ENCODE measurements at regions not wholly inside any gene's neighbourhood (a gene's known extent, or its start where the extent isn't known, plus 50 kb on each side); places are given as distances from the start of the nearest gene placed in this dataset.
"Not testable (repeated sequence)": the region's sequence is repeated elsewhere in the genome, so short reads cannot be mapped to it uniquely, and the experiment has no call there.

DNA sequence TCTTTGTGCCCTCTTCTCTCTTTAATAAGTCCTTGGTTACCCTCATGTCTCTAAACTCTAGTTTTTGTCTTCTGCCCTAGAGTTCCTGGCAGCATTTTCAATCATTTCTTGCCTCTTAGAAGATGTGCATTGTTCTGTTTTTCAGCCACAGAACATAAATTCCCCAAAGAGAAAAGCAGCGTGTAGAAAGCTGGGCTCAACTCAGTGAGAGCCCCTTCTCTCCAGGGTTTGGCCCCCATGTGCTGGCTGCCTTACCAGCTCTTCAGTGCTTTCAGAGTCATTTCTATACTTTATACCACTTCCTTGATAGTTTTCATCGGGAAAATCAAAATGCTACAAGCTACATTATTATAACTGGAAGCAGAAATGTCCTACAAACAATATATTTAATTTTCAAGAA lies 369.1 kb upstream of the GRM7 start:
- no peak for DNase-seq

DNA sequence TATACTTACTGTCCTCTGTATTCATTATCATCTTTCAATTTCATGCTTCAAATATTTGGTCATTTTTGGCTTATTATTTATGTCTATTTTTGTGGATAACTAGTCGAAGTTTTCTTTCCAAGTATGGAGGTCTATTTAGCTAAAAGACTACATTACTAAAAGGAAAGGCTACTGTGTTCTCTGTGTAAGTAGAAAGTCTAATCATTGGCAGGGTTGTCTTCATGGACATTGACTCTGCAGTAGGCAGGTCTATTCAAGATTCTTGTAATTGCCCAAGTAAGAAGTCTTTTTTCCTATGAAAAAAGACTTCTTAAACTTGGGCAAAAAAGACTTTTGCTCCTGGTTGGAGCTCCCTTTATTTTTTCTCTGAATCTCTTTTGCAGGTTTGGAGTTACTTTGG lies 368.6 kb upstream of the GRM7 start:
- no peak for DNase-seq

DNA sequence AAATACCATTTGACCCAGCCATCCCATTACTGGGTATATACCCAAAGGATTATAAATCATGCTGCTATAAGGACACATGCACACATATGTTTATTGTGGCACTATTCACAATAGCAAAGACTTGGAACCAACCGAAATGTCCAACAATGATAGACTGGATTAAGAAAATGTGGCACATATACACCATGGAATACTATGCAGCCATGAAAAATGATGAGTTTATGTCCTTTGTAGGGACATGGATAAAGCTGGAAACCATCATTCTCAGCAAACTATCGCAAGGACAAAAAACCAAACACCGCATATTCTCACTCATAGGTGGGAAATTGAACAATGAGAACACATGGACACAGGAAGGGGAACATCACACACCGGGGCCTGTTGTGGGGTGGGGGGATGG lies 362.0 kb upstream of the GRM7 start:
- not testable (repeated sequence) for DNase-seq

DNA sequence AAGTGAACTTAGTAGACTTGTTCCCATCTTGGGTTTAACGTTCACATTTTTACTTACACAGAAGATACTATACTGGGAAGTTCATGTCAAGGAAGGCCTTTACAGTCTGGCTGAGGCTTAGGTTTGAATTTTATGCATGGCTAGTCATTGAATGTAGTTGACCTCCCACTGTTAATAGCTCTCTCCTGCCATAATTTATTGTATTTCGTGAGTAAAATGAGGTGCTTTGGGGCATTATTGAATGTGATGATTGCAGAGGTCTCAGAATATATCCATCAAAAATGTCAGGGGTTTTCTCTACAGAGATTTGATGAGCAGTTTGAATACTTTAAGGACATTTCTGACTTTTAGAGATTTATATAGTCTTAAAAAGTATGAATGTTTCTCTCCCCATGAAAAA lies 356.6 kb upstream of the GRM7 start:
- no peak for DNase-seq

GRCh38 chr3:6504834-6505233 lies 356.1 kb upstream of the GRM7 start:
- DNase-seq = no peak

DNA sequence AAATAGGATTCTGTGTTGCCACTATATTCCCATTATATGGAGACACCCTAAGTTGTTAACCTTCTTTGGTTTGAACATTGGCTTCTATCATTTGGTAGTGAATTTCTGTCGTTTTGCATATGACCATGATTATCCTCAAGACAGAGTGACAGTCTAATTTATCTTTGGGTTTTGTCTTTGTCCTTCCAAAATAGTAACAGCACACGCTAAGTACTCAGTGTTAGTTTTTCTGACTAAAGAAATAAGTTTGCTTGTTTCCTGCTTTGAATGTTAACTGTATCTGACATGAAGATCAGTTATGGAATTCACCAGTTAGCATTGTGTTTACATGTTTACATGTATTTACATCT lies 352.5 kb upstream of the GRM7 start:
- DNase-seq = no peak

DNA sequence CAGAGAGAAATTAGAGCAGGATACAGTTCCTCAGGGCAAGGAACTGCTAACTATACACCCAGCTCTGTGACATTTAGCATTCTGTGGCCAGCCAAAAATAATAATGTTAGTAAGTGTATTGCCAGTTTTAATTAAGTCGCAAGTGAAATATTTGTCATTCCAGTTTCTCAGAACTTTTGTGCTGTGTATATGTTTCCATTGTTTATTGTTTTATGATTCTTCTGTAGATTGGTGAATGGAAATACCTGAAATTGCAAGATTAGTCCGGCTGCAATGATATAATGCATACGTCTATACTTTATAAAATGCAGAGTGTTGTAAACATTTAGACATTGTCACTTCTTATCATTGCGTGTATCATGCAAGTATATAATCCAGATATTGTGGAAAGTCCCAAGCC lies 351.3 kb upstream of the GRM7 start:
- no peak for DNase-seq

GRCh38 chr3:6510713-6511112 lies 350.2 kb upstream of the GRM7 start:
- no peak for DNase-seq

DNA sequence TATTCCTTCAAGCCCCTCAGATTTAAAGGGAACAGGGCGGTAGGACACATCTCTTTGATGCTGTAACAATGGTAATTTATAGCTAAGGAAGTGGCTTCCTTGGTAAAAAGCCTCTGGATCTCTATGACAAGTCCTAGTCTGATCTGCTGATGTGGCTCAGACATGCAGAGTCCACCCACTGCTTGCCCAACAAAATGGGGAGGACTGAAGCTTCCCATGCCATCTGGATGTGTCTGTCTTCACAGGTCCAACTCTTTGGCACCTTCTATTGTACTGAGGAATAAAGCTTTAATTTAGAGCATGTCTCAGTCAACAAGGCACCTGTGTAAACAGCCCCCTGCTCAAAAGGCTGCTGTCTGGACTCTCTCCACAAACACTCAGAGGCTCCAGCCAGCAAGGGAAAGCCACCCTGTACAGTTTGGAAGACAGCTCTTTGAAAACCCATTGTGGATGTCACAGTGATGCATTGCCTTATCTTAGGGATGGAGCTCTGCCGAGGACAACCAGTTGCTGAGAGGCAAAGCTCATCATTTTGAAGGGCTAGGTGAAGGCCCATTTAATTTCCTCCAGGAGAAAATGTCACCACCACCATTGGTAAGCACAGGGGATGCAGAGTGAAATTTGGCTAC lies 348.6 kb upstream of the GRM7 start:
- no peak for DNase-seq

- DNase-seq = no peak
Observed at GRCh38 chr3:6516143-6516542, 344.8 kb upstream of the GRM7 start.

DNA sequence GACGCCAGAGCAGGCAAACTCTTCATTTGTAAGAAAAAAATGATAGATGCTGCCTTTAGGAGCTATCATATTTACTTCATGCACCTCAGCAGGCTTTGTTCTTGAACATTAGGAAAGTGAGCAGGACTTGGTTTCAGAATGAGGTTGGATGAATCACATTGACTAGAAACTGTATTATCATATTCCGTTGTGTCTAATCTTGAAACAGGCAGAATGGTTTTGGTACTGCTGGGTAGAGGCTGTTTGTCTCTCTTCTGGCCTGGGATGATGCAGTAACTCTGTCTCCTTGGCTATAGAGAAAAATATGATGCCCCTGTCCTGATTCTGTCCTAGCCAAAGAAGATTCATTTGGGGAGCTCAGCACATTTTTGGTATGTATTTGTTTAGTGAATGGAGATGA lies 344.2 kb upstream of the GRM7 start:
- no peak for DNase-seq

DNA sequence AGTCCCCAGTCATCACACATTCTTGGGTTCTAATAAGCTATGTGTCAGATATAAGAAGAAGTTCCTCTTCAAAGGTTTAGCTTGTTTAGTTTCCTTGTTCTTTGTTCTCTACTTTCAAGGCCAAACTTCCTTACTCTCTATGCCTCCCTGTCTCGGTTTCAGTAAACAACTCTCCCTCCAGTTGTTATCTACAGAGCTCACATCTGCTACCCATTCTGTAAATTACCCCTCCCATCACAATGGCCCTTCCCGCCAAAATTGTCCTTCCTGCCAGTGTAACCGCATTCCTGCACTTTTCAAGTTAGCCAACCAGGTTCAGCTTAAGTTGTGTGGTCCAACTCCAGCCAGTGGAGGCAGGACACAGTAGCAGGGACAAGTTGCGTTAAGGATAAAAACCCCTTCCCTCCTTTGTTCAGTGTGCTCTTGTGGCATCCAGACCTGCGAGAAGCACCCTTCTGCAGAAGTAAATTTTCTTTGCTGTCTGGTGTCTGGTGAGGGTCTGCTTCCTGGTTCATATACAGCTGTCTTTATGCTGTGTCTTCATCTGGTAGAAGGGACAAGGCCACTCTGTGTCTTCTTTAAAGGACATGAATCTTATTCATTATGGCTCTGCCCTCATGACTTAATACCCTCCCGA lies 342.1 kb upstream of the GRM7 start:
- no peak for DNase-seq

GRCh38 chr3:6521369-6522113 lies 339.4 kb upstream of the GRM7 start:
- no peak for DNase-seq

DNA sequence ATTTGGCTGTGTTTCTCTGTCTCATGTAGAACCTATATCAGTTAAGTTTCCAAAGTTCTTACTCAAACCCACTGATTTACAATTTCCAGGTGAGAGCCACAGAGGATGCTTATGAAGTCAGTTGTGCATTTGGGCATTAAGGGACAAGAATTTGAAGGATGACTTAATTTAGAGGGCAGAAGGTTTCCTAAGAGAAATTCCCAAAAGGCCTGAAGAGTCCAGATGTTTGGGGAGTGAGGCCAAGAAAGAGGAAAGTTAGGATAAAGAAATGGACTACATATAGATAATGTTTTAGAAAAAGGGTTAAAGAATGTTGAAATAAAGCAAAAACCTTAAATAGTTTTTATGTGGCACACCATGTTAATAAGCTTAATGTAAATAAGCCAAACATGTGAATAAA lies 338.7 kb upstream of the GRM7 start:
- no peak for DNase-seq

DNA sequence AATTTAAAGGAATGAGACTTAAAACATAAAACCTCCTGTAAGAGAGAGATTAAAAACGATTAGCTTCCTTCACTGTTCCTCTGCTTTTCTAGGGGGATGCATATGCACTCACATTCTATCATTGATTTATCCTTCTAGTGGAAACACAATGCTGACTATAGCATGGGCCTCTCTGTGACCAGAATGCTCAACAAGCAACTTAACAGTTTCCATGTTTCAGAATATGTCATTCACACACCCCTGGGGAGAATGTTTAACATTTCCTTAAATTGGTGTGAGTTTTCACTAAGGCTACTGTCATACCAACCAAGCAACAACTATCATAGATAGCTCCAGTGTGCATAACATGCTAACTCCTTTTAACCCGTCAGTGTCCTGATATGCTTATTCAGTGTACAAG lies 337.9 kb upstream of the GRM7 start:
- DNase-seq = no peak

- no peak for DNase-seq
Observed at GRCh38 chr3:6524479-6524878, 336.4 kb upstream of the GRM7 start.

GRCh38 chr3:6526321-6526720 lies 334.6 kb upstream of the GRM7 start:
- DNase-seq = no peak

DNA sequence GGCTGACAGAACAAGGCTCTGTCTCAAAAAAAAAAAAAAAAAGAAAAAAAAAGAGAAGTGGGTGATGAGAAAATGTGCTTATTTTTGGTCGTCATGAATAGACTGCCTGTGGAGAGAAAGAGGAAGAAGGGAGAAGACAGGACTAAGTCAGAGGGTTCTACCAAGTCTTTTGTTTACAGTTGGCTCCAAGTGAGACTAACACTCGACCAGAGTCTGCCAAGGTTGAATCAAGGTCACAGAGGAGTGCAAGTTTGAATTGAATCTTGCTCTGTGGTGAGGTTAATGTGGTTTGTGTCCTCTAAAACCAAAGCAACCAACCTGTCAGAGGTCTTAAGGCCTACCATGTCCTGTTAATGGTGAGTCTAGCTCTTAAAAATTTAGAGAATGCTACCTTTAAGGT lies 334.1 kb upstream of the GRM7 start:
- no peak for DNase-seq

GRCh38 chr3:6528951-6529350 lies 332.0 kb upstream of the GRM7 start:
- DNase-seq = no peak

DNA sequence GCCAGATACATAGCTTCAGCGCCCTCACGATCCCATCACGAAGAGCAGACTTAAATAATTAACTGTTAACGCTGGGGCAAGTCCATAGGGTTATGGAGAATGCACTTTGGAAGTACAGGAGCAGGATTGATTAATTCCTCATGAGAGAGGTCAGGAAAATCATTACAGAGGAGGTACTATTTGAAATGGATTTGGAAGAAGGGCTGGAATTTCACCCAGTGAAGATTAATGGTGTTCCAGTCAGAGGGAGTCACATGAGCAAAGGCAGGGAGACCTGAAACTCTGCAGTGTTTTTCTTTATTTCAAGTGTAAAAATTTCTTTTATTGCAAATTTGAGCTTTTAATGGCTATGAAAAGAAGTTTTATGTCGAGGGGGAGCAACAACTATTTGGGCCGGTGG lies 329.8 kb upstream of the GRM7 start:
- no peak for DNase-seq

- no peak for DNase-seq
Observed at GRCh38 chr3:6532101-6532500, 328.8 kb upstream of the GRM7 start.

DNA sequence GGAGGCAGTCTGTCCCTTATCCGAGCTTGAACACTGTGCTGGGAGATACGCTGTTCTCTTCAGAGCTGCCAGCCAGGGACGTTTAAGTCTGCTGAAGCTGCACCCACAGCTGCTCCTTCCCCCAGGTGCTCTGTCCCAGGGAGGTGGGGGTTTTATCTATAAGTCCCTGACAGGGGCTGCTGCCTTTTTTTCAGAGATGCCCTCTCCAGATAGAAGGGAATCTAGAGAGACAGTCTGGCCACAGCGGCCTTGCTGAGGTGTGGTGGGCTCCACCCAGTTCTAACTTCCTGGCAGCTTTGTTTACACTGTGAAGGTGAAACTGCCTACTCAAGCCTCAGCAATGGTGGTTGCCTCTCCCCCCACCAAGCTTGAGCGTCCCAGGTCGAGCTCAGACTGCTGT lies 319.9 kb upstream of the GRM7 start:
- DNase-seq = no peak

GRCh38 chr3:6542795-6543194 lies 318.1 kb upstream of the GRM7 start:
- no peak for DNase-seq
